Ishikawa (cell line): ENCODE measurements at regions not wholly inside any gene's neighbourhood (a gene's known extent, or its start where the extent isn't known, plus 50 kb on each side); places are given as distances from the start of the nearest gene placed in this dataset.

ENCODE experiments used
- EGR1 ChIP-seq: IDR thresholded peaks from 2 replicates; pipeline ENCODE4 v1.6.1; 2012
- EP300 ChIP-seq: IDR thresholded peaks from 2 replicates; pipeline ENCODE4 v1.6.1; 2012; ENCODE audit warnings: borderline replicate concordance
- NFIC ChIP-seq: IDR thresholded peaks from 2 replicates; pipeline ENCODE4 v1.6.1; 2012
- TAF1 ChIP-seq: IDR thresholded peaks from 2 replicates; pipeline ENCODE4 v1.6.1; 2012; ENCODE audit warnings: low read depth, mild to moderate bottlenecking
- TCF12 ChIP-seq: IDR thresholded peaks from 2 replicates; pipeline ENCODE4 v1.6.1; 2012; ENCODE audit warnings: low read depth
- TEAD4 ChIP-seq: IDR thresholded peaks from 2 replicates; pipeline ENCODE4 v1.6.1; 2012
- YY1 ChIP-seq: IDR thresholded peaks from 2 replicates; pipeline ENCODE4 v1.6.1; 2012; ENCODE audit warnings: low read depth
- ZBTB7A ChIP-seq: IDR thresholded peaks from 2 replicates; pipeline ENCODE4 v1.6.1; 2012; ENCODE audit warnings: low read depth
- TF ChIP-seq, protein P1 (sequence below): IDR thresholded peaks from 2 replicates; pipeline ENCODE4 v1.6.1; 2012
- TF ChIP-seq, protein P2 (sequence below): IDR thresholded peaks from 2 replicates; pipeline ENCODE4 v1.6.1; 2012; ENCODE audit warnings: low read depth, mild to moderate bottlenecking

GRCh38 chr14:53462931-53463778 is 310.0 kb upstream of the DDHD1 start:
- no peak for TF ChIP-seq TAF1
- TF ChIP-seq TEAD4 = no peak
- TF ChIP-seq, protein P1, sequence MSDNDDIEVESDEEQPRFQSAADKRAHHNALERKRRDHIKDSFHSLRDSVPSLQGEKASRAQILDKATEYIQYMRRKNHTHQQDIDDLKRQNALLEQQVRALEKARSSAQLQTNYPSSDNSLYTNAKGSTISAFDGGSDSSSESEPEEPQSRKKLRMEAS = no peak
- TF ChIP-seq YY1 = no peak
- TF ChIP-seq, protein P2, sequence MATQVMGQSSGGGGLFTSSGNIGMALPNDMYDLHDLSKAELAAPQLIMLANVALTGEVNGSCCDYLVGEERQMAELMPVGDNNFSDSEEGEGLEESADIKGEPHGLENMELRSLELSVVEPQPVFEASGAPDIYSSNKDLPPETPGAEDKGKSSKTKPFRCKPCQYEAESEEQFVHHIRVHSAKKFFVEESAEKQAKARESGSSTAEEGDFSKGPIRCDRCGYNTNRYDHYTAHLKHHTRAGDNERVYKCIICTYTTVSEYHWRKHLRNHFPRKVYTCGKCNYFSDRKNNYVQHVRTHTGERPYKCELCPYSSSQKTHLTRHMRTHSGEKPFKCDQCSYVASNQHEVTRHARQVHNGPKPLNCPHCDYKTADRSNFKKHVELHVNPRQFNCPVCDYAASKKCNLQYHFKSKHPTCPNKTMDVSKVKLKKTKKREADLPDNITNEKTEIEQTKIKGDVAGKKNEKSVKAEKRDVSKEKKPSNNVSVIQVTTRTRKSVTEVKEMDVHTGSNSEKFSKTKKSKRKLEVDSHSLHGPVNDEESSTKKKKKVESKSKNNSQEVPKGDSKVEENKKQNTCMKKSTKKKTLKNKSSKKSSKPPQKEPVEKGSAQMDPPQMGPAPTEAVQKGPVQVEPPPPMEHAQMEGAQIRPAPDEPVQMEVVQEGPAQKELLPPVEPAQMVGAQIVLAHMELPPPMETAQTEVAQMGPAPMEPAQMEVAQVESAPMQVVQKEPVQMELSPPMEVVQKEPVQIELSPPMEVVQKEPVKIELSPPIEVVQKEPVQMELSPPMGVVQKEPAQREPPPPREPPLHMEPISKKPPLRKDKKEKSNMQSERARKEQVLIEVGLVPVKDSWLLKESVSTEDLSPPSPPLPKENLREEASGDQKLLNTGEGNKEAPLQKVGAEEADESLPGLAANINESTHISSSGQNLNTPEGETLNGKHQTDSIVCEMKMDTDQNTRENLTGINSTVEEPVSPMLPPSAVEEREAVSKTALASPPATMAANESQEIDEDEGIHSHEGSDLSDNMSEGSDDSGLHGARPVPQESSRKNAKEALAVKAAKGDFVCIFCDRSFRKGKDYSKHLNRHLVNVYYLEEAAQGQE = no peak
- TF ChIP-seq EGR1 = no peak
- no peak for TF ChIP-seq NFIC
- TF ChIP-seq EP300 = no peak
- TF ChIP-seq ZBTB7A = no peak
- TF ChIP-seq TCF12 = no peak
